ENCODE measurements at regions not wholly inside any gene's neighbourhood (a gene's known extent, or its start where the extent isn't known, plus 50 kb on each side); places are given as distances from the start of the nearest gene placed in this dataset.

DNA sequence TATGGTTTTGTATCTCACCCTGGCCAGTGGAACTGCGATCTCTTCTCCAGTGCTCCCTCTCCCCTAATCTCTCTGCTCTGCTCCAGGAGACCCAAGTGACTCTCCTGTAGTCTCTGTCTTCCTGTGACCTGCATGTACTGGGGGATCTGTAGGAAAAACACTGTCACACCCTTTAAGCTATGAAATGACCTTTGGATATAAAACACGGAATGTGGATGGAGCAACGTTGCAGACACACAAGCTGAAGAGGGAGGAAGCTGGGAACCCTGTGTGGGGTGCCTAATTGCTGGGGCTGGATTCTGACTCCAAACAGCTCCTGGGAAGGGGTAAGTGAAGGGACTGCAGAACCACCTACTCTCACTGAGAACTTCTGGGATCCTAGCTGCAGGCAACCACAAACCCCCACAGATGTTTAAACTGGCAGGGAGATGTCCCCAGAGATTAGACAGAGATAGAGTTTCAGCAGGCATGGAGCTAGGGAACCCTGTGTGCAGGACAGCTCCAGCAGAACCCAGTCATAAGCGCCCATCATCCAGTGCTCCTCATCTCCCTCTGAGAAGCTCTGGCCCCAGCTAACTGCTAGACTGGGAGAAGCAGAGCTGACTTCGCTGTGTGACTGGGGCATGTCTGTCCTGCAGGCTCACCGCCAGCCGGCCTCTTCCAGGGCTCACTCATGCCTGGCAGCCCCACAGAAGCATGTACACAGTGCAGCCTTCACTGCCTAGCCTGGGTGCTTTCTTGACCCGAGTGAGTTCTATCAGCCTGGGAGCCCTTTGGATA lies 482.7 kb upstream of the SETBP1 start:
- TF ChIP-seq, protein P1, sequence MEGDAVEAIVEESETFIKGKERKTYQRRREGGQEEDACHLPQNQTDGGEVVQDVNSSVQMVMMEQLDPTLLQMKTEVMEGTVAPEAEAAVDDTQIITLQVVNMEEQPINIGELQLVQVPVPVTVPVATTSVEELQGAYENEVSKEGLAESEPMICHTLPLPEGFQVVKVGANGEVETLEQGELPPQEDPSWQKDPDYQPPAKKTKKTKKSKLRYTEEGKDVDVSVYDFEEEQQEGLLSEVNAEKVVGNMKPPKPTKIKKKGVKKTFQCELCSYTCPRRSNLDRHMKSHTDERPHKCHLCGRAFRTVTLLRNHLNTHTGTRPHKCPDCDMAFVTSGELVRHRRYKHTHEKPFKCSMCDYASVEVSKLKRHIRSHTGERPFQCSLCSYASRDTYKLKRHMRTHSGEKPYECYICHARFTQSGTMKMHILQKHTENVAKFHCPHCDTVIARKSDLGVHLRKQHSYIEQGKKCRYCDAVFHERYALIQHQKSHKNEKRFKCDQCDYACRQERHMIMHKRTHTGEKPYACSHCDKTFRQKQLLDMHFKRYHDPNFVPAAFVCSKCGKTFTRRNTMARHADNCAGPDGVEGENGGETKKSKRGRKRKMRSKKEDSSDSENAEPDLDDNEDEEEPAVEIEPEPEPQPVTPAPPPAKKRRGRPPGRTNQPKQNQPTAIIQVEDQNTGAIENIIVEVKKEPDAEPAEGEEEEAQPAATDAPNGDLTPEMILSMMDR (IDR thresholded peaks at IDR 0.05), result no peak
- TF ChIP-seq POLR2AphosphoS5 (IDR thresholded peaks at IDR 0.05), result no peak
